ENCODE measurements at regions not wholly inside any gene's neighbourhood (a gene's known extent, or its start where the extent isn't known, plus 50 kb on each side); places are given as distances from the start of the nearest gene placed in this dataset.

- no peak for FAIRE-seq
- Histone ChIP-seq H3K4me3 (ENCODE audit: low read depth, low read length) (no peak overlapping the region), H3K27me3 (ENCODE audit: control insufficient read depth, insufficient read depth, low read length) (no peaks in the 10 kb centered on the region), H3K36me3 (ENCODE audit: control insufficient read depth, insufficient read depth, low read length) (no peaks in the 10 kb centered on the region)
- TF ChIP-seq CTCF (IDR thresholded peaks at IDR 0.05; ENCODE audit: insufficient read depth, low read length, severe bottlenecking) = no peak
- DNase-seq (ENCODE audit: low read depth) = no peak
Observed at GRCh38 chr16:73558219-73558618, 510.3 kb upstream of the ZFHX3 start.

GRCh38 chr16:73553941-73554660, 506.2 kb upstream of the ZFHX3 start:
- no peaks in the 10 kb centered on the region for H3K27me3 ChIP-seq (ENCODE audit: control insufficient read depth, insufficient read depth, low read length)
- no peak for TF ChIP-seq CTCF (IDR thresholded peaks at IDR 0.05; ENCODE audit: insufficient read depth, low read length, severe bottlenecking)
- DNase-seq (ENCODE audit: low read depth) (no peak), FAIRE-seq (no peak)
- H3K36me3 ChIP-seq (ENCODE audit: control insufficient read depth, insufficient read depth, low read length) = no peaks in the 10 kb centered on the region
- H3K4me3 ChIP-seq (ENCODE audit: low read depth, low read length) = no peak overlapping the region

GRCh38 chr16:73549984-73550631, 502.2 kb upstream of the ZFHX3 start:
- TF ChIP-seq CTCF (IDR thresholded peaks at IDR 0.05; ENCODE audit: insufficient read depth, low read length, severe bottlenecking) = no peak
- H3K36me3 ChIP-seq (ENCODE audit: control insufficient read depth, insufficient read depth, low read length) = no peaks in the 10 kb centered on the region
- no peak overlapping the region for H3K4me3 ChIP-seq (ENCODE audit: low read depth, low read length)
- FAIRE-seq = no peak
- no peak for DNase-seq (ENCODE audit: low read depth)
- H3K27me3 ChIP-seq (ENCODE audit: control insufficient read depth, insufficient read depth, low read length) = no peaks in the 10 kb centered on the region

- TF ChIP-seq CTCF (IDR thresholded peaks at IDR 0.05; ENCODE audit: insufficient read depth, low read length, severe bottlenecking) = no peak
- no peak overlapping the region for H3K4me3 ChIP-seq (ENCODE audit: low read depth, low read length)
- FAIRE-seq (no peak), DNase-seq (ENCODE audit: low read depth) (no peak)
- H3K27me3 ChIP-seq (ENCODE audit: control insufficient read depth, insufficient read depth, low read length) = no peaks in the 10 kb centered on the region
- H3K36me3 ChIP-seq (ENCODE audit: control insufficient read depth, insufficient read depth, low read length) = no peaks in the 10 kb centered on the region
Observed at GRCh38 chr16:73547552-73548403, 499.9 kb upstream of the ZFHX3 start.

- DNase-seq (ENCODE audit: low read depth) (no peak), FAIRE-seq (no peak)
- Histone ChIP-seq H3K4me3 (ENCODE audit: low read depth, low read length) (no peak overlapping the region), H3K36me3 (ENCODE audit: control insufficient read depth, insufficient read depth, low read length) (no peaks in the 10 kb centered on the region), H3K27me3 (ENCODE audit: control insufficient read depth, insufficient read depth, low read length) (no peaks in the 10 kb centered on the region)
- no peak for TF ChIP-seq CTCF (IDR thresholded peaks at IDR 0.05; ENCODE audit: insufficient read depth, low read length, severe bottlenecking)
Observed at GRCh38 chr16:73546341-73546845, 498.5 kb upstream of the ZFHX3 start.
